HG03025 (cell line): ENCODE measurements at regions not wholly inside any gene's neighbourhood (a gene's known extent, or its start where the extent isn't known, plus 50 kb on each side); places are given as distances from the start of the nearest gene placed in this dataset.
"Not testable (repeated sequence)": the region's sequence is repeated elsewhere in the genome, so short reads cannot be mapped to it uniquely, and the experiment has no call there.

ENCODE experiments used
- ATAC-seq: cut with Tn5 transposase; IDR thresholded peaks from one replicate; pipeline ENCODE4 v1.9.1; 2021; ENCODE audit warnings: mild to moderate bottlenecking, moderate library complexity; ENCODE audit not compliant: unreplicated experiment, low FRiP score

GRCh38 chr4:162767083-162767482, 399.6 kb downstream of the NAF1 start:
- no peak for ATAC-seq

GRCh38 chr4:162761965-162762364, 404.7 kb downstream of the NAF1 start:
- ATAC-seq = no peak

- ATAC-seq = not testable (repeated sequence)
These were observed 426.5 kb downstream of the NAF1 start for GRCh38 chr4:162740228-162740627.

GRCh38 chr4:162739596-162739995, 427.1 kb downstream of the NAF1 start:
- not testable (repeated sequence) for ATAC-seq

- no peak for ATAC-seq
These were observed 433.8 kb downstream of the NAF1 start for GRCh38 chr4:162732876-162733275.

GRCh38 chr4:162727766-162728165, 438.9 kb downstream of the NAF1 start:
- ATAC-seq = no peak

GRCh38 chr4:162727232-162727631, 439.5 kb downstream of the NAF1 start:
- ATAC-seq = no peak

GRCh38 chr4:162715401-162715800, 451.3 kb downstream of the NAF1 start:
- ATAC-seq = no peak

- peak; percentile 53 for ATAC-seq
These were observed 458.7 kb downstream of the NAF1 start for GRCh38 chr4:162707962-162708361.

GRCh38 chr4:162706632-162707031, 460.1 kb downstream of the NAF1 start:
- no peak for ATAC-seq

- ATAC-seq = no peak
These were observed 460.6 kb downstream of the NAF1 start for GRCh38 chr4:162706051-162706450.

GRCh38 chr4:162705130-162705803, 461.4 kb downstream of the NAF1 start:
- no peak for ATAC-seq

GRCh38 chr4:162700815-162701361, 465.8 kb downstream of the NAF1 start:
- no peak for ATAC-seq

- ATAC-seq = no peak
These were observed 466.3 kb downstream of the NAF1 start for GRCh38 chr4:162700358-162700757.

GRCh38 chr4:162699629-162700028, 467.1 kb downstream of the NAF1 start:
- ATAC-seq = no peak

GRCh38 chr4:162685410-162685809, 481.3 kb downstream of the NAF1 start:
- no peak for ATAC-seq

GRCh38 chr4:162684998-162685397, 481.7 kb downstream of the NAF1 start:
- ATAC-seq = no peak

GRCh38 chr4:162684371-162684700, 482.4 kb downstream of the NAF1 start:
- ATAC-seq = no peak

GRCh38 chr4:162683659-162684370, 482.9 kb downstream of the NAF1 start:
- ATAC-seq = peak; percentile 60

- no peak for ATAC-seq
These were observed 484.0 kb downstream of the NAF1 start for GRCh38 chr4:162682651-162683050.

GRCh38 chr4:162681212-162681611, 485.5 kb downstream of the NAF1 start:
- no peak for ATAC-seq

GRCh38 chr4:162675661-162676060, 491.0 kb downstream of the NAF1 start:
- ATAC-seq = no peak
